ENCODE measurements at regions not wholly inside any gene's neighbourhood (a gene's known extent, or its start where the extent isn't known, plus 50 kb on each side); places are given as distances from the start of the nearest gene placed in this dataset.

DNA sequence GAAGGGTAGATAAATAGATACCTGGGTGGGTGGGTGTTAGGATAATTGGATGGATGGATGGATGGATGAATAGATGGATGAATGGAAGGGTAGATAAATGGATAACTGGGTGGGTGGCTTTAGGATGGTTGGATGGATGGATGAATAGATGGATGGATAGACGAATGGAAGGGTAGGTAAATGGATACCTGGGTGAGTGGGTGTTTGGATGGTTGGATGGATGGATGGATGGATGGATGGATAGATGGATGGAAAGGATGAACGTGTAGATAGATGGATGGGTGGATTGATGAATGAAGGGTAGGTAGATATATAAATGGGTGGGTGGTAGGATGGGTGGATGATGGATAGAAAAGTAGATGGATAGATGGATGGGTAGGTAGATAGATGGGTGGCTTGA lies 59.8 kb upstream of the RXRA start:
- Histone ChIP-seq H3K36me3 (ENCODE audit: control insufficient read depth in 2 of 2, extremely low read depth in 1 of 2, insufficient read depth in 2 of 2, low read length in 2 of 2) (no peaks in the 10 kb centered on the region), H3K27ac (ENCODE audit: insufficient read depth, low read depth, low read length) (no peak overlapping the region), H3K4me2 (ENCODE audit: insufficient read depth, low read length) (no peak overlapping the region), H3K79me2 (ENCODE audit: control insufficient read depth, insufficient read depth, low read length) (no peaks in the 10 kb centered on the region), H3K27me3 (ENCODE audit: control insufficient read depth in 2 of 2, insufficient read depth in 2 of 2, low read length in 2 of 2) (peaks cover 0 to 2% of the 10 kb centered on the region in 2 experiments), H2AFZ (ENCODE audit: low read depth, low read length) (no peak overlapping the region), H4K20me1 (replicated peaks; ENCODE audit: control insufficient read depth, extremely low read depth, insufficient read depth, low read length) (no peaks in the 10 kb centered on the region), H3K4me3 (replicated peaks in 1 of 3; ENCODE audit: insufficient read depth in 1 of 3, low read depth in 1 of 3, low read length in 3 of 3) (no peak overlapping the region), H3K9me1 (replicated peaks; ENCODE audit: control insufficient read depth, extremely low read depth, insufficient read depth, low read length) (no peaks in the 10 kb centered on the region), H3K9ac (replicated peaks; ENCODE audit: extremely low read depth, insufficient read depth, low read length) (no peak overlapping the region), H3K4me1 (ENCODE audit: control insufficient read depth, extremely low read depth, insufficient read depth, low read length) (no peaks in the 10 kb centered on the region), H3K9me3 (replicated peaks; ENCODE audit: control insufficient read depth, insufficient read depth, low read length) (no peaks in the 10 kb centered on the region)
- dilution Hi-C loops (cut with MboI; ENCODE audit: extremely low pct_ligation_motif_present, low sequenced_read_pairs) (no loop called here), intact Hi-C loops (cut with micrococcal nuclease) (no loop called here)
- TF ChIP-seq JUN (IDR thresholded peaks at IDR 0.05; ENCODE audit: borderline replicate concordance, insufficient read depth, insufficient read length, low read depth) = no peak
- TF ChIP-seq POLR2AphosphoS5 (IDR thresholded peaks at IDR 0.05; ENCODE audit: insufficient read depth, low read depth, low read length) = no peak
- TF ChIP-seq POLR2A (IDR thresholded peaks at IDR 0.05; ENCODE audit: low read depth, low read length) = no peak
- no peak for TF ChIP-seq EZH2 (IDR thresholded peaks at IDR 0.05; ENCODE audit: borderline replicate concordance, low read depth, low read length, severe bottlenecking)
- no peak for TF ChIP-seq FOS (IDR thresholded peaks at IDR 0.05; ENCODE audit: borderline replicate concordance, insufficient read depth, low read length)
- TF ChIP-seq, protein P1, sequence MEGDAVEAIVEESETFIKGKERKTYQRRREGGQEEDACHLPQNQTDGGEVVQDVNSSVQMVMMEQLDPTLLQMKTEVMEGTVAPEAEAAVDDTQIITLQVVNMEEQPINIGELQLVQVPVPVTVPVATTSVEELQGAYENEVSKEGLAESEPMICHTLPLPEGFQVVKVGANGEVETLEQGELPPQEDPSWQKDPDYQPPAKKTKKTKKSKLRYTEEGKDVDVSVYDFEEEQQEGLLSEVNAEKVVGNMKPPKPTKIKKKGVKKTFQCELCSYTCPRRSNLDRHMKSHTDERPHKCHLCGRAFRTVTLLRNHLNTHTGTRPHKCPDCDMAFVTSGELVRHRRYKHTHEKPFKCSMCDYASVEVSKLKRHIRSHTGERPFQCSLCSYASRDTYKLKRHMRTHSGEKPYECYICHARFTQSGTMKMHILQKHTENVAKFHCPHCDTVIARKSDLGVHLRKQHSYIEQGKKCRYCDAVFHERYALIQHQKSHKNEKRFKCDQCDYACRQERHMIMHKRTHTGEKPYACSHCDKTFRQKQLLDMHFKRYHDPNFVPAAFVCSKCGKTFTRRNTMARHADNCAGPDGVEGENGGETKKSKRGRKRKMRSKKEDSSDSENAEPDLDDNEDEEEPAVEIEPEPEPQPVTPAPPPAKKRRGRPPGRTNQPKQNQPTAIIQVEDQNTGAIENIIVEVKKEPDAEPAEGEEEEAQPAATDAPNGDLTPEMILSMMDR (IDR thresholded peaks at IDR 0.05; ENCODE audit: extremely low read depth in 1 of 2, insufficient read depth in 1 of 2, low read depth in 1 of 2, low read length in 2 of 2) = no peak
- TF ChIP-seq, protein P2, sequence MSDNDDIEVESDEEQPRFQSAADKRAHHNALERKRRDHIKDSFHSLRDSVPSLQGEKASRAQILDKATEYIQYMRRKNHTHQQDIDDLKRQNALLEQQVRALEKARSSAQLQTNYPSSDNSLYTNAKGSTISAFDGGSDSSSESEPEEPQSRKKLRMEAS (IDR thresholded peaks at IDR 0.05; ENCODE audit: insufficient read depth, insufficient read length) = no peak
- no peak for TF ChIP-seq GATA2 (IDR thresholded peaks at IDR 0.05; ENCODE audit: insufficient read depth, insufficient read length, low read depth, low read length)
- no peak for TF ChIP-seq MYC (IDR thresholded peaks at IDR 0.05; ENCODE audit: low read depth, low read length)
- ChIA-PET CTCF (interaction anchor here (1.3 kb wide), 1 partner anchor 177 kb away, joined by 4 read pairs; no protein-coding TSS in a partner anchor), POLR2A (no interaction called here)
- FAIRE-seq = no peak
- BruUV-seq (replicated peaks) = no TSS peak
- no peak for DNase-seq (ENCODE audit: low read depth, low spot score)

All from endothelial cell of umbilical vein (primary cell).